ENCODE measurements at regions not wholly inside any gene's neighbourhood (a gene's known extent, or its start where the extent isn't known, plus 50 kb on each side); places are given as distances from the start of the nearest gene placed in this dataset.

DNA sequence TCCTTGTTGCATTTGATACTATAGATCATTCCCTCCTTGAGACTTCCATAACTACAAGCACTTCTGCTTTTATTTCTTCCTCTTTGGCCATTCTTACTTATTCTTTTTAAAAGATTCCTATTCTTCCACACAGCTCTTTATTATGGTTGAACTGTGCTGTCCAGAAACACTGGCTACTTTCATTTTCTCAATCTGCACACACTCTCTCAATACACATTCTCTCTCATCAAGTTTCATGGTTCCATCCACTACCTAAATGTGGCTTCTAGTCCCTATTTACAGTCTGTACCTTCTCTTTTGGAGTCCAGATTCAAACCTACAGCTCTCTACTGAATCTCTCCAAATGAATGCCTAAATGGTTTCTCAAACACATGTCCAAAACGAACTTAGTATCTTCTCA lies 214.3 kb upstream of the RSPO3 start:
- TF ChIP-seq, protein P1, sequence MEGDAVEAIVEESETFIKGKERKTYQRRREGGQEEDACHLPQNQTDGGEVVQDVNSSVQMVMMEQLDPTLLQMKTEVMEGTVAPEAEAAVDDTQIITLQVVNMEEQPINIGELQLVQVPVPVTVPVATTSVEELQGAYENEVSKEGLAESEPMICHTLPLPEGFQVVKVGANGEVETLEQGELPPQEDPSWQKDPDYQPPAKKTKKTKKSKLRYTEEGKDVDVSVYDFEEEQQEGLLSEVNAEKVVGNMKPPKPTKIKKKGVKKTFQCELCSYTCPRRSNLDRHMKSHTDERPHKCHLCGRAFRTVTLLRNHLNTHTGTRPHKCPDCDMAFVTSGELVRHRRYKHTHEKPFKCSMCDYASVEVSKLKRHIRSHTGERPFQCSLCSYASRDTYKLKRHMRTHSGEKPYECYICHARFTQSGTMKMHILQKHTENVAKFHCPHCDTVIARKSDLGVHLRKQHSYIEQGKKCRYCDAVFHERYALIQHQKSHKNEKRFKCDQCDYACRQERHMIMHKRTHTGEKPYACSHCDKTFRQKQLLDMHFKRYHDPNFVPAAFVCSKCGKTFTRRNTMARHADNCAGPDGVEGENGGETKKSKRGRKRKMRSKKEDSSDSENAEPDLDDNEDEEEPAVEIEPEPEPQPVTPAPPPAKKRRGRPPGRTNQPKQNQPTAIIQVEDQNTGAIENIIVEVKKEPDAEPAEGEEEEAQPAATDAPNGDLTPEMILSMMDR (conservative IDR thresholded peaks at IDR 0.05; ENCODE audit: low read length): no peak
- TF ChIP-seq EZH2phosphoT487 (IDR thresholded peaks at IDR 0.05; ENCODE audit: borderline replicate concordance, low read depth, low read length): no peak
